Renal cortex interstitium (tissue), 11 donors: ENCODE measurements at regions not wholly inside any gene's neighbourhood (a gene's known extent, or its start where the extent isn't known, plus 50 kb on each side); places are given as distances from the start of the nearest gene placed in this dataset.

ENCODE experiments used
- DNase-seq, 11 donors: peaks; one replicate each; pipeline ENCODE4 v3.0.0-alpha.2; 2013; ENCODE audit warnings: low read depth in 9 of 11, low spot score in 4 of 11; ENCODE audit errors: extremely low read depth in 1 of 11

DNA sequence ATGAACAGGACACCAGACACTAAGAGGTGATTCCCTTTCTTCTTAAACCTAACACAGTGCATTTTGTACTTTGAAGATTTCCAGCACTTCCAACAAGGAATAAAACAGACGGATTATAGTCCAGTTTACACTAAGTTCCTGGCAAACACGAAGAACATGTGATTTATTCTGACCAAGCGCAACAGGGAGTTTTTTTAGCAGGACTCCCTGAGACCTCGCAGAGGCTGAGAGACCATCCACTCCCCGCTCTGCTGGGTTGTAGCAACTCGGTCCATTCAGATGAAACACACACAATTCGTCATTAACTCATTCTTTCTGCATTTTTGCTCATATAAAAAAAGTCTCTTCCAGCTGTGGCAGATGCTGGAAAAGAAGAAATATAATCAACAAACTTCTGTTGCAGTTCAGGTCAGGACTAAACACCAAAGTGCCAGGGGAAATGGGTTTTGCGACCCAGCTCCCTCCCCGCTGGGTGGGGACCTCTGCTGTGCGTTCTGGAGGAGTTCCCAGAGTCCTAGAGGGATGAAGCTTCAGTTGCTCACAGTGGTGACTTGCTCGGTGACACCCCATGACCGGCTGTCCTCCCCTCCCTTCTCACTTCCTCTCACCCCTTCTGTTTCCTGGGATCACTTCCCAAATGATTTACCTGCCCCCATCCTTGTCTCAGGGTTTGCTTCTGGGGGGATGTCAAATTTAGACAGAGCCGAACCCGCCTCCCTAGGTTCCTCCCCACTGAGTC lies 52.5 kb downstream of the KCNF1 start:
- peak in 3 of 11 donors; percentile 25 to 32 (median 30) for DNase-seq

DNA sequence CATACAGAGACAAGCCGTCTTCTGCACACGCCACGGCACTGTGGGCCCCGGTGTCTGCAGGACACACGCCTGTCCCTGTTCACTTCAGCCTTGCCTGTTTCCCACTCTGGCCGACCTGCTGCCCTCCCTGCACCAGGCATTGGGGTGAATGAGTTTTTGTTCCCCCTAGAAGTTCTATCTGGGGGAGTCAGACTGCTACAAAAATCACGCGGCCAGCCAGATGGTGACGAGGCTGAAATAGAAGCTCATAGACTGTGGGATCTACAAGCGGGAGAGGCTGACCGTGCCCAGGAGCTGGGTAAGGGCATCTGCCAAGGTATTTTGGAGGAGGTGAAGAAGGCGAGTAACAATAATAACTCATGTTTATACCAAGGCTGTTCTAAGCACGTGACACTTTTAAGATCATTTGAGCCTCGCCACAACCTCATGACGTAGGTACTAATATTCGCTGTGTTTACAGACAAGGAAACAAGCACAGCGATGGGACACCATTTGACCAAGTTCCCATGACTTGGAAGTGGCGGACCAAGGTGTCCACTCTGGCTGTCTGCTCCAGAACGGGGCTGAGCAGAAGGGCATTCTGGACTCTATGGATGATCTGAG lies 53.6 kb downstream of the KCNF1 start:
- no peak for DNase-seq

DNA sequence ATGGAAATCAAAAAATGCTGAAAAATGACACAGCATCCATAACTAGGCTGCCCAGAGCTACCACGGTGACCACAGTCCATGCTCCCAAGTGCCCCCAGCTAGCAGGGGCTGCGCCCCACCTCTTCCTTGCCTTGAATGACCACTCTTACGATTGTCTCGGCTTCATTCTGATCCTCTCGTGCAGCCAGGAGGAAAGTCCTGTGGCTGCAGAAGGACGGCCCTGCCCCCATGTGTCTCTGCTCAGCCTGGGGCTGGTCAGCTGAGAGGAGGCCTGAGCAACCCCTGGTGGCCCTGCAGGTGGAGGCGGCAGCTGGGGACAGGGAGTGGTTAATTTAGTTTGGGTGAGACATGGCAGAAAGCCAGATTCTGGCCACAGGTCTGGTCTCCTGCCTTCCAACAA lies 54.3 kb downstream of the KCNF1 start:
- DNase-seq: no peak

DNA sequence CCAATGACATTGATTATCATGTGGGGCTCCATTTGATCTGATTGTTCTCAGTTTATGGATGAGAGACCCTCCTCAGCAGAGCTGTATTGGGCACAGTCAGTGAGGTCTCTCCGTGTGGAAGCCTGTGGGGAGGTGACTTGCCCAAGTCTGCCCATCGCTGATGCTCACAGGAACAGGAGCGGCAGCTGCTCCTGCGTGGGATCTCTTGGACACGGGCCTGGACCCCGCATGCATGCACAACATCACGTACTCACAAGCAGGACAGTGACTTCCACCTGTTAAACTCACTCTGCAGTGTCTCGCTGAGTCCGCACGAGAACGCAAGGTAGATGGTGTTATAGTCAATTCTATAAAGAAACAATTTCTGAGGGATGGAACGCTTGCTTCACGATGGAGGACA lies 55.0 kb downstream of the KCNF1 start:
- DNase-seq: no peak

DNA sequence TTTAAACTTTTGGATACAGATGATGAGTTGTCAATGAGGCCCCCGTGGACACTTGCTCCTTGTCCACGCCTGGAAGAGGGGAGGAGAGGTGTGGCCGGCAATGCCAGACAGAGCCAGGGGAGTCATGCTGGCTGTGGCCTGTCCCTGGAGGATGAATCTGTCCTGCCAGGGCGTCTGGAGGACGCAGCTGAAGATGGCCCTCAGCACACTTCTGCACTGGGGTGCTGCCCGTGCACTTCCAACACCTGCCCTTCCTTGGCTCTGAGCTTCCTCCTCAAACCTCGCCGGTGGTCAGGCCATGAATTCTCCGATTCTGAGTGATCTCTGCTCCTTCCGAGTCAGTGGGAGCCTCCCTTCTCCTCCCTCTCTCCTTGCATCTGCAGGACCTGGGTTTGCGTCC lies 56.4 kb downstream of the KCNF1 start:
- DNase-seq: no peak

DNA sequence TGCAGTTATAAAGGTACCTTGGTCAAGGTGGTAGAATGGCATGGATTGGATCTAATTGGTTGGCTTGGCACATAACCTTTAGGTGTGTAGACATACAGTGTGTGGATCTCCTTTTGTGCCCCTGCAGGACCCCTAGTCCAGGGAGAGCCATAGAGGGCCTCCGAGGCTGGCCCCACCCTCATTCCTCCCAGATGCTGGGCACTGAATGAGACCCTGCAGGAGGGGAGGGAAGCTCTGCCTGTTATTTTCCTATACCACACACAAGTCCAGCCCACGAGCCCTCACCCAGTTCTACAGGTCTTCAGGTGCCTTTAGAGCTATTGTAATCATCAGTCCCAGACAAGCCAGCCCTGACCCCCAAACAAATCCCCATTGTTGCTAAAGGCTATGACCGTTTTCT lies 58.9 kb downstream of the KCNF1 start:
- DNase-seq: no peak

DNA sequence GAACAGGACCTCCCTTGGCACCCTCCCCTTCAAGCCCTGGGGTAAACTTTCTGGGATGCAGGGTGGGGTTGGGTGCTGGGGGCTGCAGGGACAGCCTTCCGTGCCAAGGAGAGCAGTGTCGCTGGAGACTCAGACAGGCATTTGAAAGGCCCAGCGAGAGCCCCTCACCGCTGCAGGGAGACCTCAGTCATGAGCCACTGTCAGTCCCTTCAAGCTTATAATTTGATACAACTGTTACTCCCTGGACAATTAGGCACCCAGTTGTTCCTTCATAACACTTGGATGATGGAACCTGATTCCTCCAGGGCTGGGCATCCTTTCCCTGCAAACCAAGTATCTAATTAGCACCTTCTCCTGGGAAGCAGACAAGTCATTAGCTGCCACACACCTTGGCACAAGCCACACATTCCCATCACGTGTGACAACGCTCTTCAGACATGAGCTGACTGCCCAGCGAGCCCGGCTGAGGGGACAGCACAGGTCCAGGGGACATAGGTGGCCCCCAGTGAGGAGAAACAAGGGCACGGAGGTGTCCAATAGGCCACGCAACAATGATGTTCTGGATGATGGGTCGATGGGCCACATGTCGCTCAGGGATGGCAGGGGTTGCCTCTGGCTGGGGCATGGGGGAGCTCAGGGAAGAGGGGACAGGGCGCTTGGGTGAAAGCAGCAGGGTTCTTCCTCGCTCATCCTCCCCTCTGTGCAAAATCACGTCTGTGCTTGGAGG lies 59.6 kb downstream of the KCNF1 start:
- DNase-seq: no peak

DNA sequence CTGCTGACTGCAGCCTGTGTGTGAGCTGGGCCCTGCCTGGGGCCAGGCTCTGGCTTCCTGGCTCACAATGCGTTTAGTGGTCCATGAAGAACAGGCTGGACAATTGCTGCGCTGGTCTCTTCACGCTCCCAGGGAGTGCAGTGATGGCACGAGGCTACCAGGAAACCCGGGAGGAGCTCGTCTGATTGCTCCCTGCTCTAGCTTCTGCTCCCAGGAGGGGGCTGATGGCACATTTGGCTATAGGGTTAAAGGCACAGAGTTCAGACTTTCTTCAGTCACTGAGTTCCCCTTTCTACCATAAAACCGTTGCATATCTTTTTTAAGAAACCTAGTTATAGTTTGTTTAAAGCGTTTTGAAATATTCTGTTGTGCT lies 60.1 kb downstream of the KCNF1 start:
- DNase-seq: no peak

DNA sequence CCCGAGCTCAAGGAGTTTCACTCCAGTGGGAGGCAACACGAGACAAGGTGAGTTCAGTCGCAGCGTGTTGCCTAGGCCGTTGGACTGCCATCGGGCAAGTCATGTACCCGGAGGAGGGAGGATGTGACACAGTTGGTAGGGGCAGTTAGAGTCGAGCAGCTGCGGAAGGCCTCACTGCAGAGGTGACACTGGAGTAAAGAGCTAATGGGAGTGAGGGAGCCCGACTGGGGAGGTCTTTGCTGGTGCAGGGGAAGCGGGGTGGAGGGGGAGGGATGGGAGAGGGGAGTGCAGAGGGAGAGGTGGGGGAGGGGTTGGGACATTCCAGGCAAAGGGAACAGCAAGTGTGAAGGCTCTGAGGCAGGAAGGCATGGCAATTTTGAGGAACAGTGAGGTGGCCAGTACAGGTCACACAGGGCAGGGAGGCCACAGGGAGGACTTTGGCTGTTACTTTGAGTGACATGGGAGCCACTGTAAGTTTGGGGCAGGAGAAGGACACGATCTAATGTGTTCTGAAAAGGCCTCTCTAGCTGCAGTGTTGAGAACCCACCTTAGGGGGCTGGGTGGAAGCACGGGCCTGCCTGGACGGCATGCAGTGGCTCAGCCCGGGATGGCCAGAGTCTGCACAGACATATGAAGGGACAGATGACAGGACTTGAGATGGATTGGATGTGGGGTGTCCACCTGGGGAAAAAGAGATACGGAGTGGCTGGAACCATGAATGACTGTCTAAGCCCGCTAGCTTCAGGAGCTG lies 61.1 kb downstream of the KCNF1 start:
- no peak for DNase-seq

DNA sequence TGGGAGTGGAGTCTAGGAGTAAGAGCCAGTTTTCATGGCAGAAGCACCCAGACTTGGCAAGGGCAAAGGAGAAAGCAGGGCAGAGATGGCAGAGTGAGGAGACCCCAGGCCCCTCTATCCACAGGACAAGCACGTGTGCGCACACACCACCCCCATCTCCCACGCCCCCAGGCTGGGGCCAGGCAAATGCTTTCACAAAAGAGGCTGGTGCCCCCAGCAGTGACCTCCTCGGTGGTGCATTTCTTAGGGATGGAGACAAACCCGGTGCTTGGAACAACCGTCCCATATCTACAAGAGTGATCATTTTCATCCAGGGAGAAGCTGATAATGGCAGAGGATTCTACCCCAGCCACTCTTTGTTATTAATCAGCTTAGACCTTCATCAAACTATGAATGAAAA lies 62.0 kb downstream of the KCNF1 start:
- DNase-seq: no peak

DNA sequence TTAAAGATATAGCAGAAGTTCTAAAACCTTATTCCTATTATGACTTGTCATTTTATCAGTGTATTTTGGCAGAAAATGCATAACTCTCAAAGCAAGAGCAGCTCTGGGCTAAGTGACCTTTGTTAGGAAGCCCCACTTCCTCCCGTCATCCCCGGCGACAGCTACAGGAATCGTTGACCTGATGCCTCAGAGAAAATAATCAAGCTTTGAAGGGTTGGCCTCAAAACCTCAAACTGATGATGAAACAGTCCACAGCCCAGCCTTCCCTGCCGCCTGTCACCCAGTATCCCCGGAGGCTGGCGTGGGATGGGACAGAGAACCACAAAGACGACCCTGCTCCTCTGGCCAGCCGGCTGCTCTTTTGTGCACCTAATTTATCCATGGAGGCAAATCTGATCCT lies 65.3 kb downstream of the KCNF1 start:
- DNase-seq: no peak

DNA sequence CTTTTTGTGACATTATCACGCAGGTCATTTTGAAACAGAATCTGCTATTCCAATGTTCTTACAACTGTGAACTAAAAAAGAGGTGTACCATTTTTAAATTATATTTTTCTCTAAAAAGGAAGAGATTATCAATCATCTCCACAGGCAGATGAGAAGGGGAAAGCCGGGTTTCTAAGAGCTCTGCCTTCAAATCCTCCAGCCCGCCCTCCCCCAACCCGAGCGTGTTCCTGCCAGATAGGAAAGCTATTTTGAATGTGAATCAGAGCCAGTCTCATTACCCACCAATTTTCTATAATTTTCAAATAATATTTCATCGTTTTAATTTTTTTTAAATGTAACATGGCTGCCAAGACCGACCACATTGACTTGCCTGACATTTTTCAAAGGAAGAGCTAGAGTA lies 65.9 kb downstream of the KCNF1 start:
- DNase-seq: no peak

DNA sequence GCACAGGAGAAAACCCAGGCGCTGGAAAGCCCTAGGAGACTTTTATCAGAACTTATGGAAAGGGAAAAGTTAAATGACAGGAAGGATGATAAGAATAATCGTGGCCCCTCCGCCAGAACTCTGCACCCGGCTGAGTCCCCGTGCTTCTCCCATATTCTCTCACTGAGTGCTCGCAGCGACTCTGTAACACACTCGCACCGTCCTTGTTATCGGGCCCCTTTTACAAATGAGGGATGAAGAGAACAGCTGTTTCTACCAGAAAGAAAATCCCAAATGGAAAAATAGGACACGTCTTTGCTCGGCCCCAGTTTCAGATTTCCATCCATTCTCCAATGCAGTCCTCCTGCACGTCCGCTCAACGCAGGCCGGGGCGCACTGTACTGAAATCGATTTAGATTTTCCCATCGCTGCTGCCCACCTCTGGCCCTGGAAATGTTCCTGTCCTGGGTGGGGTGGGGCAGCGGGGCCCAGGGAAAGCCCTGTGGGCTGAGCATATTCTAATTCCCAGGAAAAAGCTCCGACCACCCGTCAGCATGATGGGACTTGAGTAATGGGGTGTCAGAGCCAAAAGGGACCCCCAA lies 66.4 kb downstream of the KCNF1 start:
- no peak for DNase-seq

DNA sequence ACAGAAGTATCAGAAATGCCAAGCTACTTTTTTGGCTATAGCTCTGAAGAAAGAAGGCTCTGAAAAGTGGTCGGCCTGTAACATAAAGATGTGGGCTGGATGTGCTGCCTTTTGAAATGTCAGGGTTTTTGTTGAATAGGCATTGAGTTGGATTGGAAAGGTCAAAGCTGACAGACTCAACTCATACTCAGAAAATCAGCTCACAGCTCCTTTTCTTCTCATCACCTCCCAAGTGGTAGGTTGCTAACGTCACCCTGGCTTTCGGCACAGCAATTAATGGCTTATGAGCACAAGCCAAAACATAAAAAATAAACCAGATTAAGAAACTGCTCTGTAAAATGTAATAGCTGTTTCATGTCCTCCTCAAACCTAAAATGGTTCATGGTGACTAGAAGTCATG lies 68.3 kb downstream of the KCNF1 start:
- no peak for DNase-seq

DNA sequence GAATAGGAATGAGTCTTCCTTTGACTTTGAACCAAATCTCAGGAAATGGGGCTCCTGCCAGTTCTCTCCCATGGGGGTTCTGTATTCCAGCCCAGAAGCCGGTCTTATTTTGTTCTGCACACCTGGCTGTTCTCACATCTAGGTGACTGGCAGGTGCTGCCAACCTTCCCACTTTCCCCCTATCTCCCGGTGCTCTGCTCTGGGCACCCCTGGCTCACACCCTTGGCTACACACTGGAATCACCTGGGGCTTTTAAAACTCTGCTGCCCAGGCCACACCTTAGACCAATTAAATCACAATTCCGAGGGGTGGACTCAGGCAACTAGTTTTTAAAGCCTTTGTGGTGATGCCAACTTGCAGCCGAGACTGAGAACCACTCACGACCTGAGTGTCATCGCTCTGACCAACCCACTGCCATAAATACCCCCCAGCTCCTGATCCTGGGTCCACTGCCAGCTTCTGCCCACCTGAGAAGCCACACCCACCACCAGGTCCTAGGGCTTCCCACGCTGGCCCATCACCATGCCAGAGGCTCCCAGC lies 69.2 kb downstream of the KCNF1 start:
- DNase-seq: no peak

DNA sequence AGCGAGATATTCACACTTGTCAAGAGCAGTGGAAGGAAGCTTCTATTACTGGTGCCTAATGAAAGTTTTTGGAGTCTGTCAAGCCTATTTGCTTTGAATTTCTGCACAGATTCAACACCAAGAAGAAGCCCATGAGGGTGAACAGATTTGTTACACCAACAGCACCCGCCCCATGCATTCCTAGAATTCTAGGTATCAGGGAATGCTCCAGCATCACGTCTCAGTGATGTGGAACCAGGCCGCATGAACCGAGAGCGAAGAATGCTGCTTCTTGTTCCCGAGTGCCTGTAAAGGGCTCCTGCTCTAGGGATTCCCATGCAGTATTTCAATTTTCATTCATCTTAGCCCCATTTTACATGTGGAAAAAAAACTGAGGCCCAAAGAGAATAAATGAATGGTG lies 69.7 kb downstream of the KCNF1 start:
- DNase-seq: no peak

DNA sequence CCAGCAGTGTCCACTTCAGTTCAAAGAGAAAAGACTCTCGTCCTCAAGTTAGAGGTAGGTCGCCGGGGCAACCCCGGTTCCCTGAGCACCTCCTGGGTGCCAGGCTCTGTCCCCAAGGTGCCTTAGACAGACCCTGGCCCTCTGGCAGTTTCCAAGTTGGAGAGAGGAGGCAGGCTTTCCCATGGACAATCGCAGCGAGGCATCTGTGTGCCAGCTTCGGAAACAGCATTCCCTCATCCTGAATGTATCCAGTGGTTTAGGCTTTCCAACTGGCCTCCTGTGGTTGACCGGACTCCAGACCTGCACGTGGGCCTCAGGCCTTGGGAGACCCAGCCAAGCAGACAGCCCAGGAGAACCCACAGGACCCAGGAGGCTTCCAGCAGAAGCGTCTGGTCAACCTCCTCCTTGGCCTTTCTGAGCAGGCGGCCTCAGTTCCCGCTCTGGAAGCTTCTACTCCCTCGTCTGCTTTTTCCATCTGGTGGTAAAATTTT lies 70.3 kb downstream of the KCNF1 start:
- no peak for DNase-seq

DNA sequence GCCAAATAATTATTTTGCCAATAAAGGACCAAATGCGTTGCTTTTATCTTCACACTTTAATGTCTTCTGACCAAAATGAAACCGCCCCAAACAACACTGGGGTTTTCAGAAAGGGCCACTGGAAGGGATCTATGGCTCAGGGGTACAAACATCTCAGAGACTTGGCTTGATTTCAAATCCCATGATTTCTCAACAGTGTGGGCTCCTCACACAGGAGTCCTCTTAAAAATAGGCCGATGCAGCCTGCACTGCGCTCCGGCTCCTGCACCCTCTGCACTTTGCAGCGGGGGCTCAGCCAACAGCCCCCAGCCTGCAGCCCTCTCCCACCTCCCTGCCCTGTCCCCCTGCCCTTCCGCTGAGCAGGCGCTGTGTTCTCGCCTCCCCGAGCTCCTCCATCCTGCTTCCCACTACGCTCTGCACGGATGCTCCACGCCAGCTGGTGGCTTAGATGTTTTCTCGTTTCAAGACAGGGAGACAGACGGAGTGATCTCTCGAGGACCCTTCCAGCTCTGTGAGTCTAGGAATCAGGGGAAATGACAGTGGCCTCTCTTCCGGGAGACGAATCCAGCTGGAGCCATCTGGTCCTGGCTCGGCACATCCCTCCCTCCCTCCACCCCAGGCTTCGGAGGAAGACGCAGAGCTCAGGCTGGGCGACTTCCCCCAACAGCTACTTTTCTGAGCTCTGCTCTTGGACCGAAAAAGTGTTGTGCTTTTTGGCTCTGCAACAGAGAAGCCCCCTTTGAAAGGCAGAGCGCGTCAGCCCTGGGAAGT lies 71.4 kb downstream of the KCNF1 start:
- DNase-seq: peak; percentile 55 to 87 (median 75)
